ENCODE measurements at regions not wholly inside any gene's neighbourhood (a gene's known extent, or its start where the extent isn't known, plus 50 kb on each side); places are given as distances from the start of the nearest gene placed in this dataset.
A peak's percentile ranks its signal among the peaks of the same experiment; 100 is the strongest.

DNA sequence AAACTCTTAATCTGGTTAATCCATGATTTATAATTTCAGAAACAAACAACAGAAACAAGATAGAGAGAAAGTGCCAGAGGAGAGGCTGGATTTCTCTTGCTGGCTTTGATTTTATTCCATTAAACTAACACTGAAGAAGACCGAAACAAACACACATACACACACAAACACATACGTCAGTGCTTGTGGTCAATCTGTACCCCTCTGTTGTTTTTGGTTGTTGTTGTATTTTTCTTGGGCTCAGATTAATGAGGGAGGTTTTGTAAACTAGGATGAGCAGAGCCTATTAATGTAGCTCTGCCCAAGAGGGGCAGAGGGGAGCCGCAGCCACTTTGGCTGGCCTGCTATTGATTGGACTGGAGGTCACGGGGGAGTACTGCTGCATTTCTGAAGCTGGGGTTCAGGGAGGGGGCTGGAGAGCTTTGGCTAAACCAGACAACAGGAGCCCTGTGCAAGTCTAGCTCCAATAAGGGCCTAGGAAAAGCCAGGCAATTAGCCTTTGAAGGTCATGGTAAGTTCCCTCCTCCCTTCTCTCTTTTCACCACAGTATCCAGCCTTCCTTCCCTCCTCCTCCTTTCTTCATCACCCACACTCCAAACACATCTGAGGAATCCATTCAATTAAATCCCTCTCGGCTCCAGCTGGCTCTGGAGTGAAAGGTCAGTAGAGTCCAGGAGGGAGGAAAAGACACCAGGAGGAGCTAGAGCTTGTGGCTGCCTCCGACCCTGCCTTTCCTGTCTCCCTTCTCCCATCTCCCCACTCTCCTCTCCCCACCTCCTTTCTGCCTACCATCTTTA, 344.1 kb upstream of the LMO3 start:
- no peak for DNase-seq

GRCh38 chr12:16949371-16949770, 343.4 kb upstream of the LMO3 start:
- peak in 1 of 2 experiments; percentile 12 for DNase-seq

DNA sequence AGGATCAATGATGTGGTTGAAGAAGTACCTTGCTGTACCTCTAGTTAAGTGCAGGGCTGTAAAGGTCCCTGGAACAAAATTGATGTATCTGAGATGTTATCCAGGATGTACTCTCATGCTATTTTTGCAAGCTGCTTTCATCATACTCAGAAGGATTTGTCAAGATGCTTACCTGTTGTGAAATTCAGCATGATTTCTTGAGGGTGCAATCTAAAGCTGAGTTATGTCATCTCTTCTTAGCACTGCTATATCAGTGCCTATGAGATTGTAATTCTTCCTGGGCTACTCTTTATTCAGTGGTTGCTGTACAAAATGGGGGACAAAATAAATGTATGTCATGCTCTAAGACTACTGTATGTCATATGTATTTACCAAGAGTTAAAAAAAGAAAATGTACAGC, 340.7 kb upstream of the LMO3 start:
- DNase-seq = no peak

- DNase-seq = peak; percentile 53 to 88
Measured at GRCh38 chr12:16939871-16940306, 333.9 kb upstream of the LMO3 start.

- no peak for DNase-seq
Measured at GRCh38 chr12:16927259-16927658, 321.3 kb upstream of the LMO3 start.

DNA sequence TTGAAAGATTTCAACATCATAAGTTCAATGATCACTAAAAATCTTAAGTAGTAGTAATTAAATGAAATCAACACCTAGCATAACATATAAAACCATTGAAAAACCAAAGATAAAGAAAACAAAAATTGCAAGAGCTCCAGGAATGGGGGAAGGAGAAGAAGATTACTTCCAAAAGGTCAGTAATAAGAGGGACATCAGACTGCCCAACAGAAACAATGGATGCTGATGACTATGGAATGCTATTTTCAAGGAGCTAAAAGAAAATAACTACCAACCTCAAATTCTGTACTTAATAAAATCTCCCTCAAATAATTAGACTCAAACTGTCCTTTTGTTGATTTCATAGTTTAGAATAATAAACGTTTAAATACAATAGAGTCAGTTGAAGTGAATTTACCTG, 314.5 kb upstream of the LMO3 start:
- DNase-seq = no peak

DNA sequence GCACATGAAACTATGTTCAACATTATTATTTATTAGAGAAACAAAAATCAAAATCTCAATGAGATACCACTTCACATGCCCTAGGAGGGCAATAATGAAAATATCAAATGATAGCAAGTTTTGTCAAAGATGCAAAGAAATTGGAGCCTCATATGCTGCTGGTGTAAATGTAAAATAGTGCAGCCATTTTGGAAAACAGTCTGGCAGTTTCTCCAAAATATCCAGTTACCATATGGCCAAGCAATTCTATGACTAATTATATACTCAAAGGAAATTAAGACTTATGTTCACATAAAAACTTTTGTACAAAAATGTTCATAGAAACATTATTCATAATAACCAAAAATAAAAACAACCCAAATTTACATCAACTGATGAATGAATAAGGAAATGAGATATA, 313.6 kb upstream of the LMO3 start:
- no peak for DNase-seq

DNA sequence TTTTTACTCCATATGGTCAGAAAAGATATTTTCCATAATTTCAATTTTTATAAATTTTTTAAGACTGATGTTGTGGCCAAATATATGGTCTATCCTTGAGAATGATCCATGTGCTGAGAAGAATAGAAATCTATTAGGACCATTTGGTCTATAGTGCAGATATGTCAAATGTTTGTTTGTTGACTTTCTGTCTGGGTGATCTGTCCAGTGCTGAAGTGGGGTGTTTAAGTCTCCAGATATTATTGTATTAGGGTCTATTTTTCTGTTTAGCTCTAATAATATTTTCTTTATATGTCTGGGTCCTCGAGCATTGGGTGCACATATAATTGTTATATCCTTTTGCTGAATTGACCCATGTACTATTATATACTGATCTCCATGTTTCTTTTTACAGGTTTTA, 308.9 kb upstream of the LMO3 start:
- DNase-seq = no peak

- DNase-seq = no peak
Measured at GRCh38 chr12:16913832-16914490, 308.0 kb upstream of the LMO3 start.

DNA sequence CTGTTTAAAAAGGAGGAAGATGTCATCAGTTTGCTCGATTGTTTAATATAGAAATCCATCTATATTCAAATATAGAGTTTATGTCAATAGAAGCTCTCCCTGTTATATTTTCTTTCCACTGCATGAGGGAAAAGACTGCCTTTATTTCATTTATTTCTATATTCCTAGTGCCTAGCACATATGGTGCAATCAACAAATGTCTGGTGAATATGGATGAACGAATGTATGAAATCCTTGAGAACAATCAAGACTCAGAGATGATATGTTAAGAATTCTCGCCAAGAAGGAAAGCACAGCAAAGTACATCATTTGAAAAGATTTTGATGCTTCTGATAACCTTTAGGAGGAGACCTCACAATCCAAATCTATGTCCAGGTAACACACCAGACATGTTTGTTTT, 296.0 kb upstream of the LMO3 start:
- DNase-seq = no peak

DNA sequence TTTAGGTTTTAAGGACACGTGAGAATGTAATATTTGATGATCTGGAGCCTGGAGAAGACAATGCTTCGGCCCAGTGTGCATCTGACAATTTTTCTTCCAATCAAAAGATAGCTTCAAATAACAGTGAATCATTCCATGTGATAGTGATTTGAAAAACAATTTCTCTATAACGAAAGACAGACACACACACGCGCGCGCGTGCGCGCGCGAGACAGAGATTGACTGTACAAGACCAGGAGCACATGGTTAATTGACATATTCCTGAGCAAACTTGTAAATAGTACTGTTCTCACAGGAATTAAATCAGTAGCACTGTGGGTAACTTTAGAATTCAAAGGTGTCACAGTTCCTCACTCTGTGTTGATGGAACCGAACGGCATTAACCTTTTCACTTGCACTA, 287.5 kb upstream of the LMO3 start:
- DNase-seq = no peak

- DNase-seq = no peak
Measured at GRCh38 chr12:16891673-16892072, 285.7 kb upstream of the LMO3 start.

GRCh38 chr12:16884819-16885218, 278.9 kb upstream of the LMO3 start:
- no peak for DNase-seq

- no peak for DNase-seq
Measured at GRCh38 chr12:16884056-16884455, 278.1 kb upstream of the LMO3 start.

DNA sequence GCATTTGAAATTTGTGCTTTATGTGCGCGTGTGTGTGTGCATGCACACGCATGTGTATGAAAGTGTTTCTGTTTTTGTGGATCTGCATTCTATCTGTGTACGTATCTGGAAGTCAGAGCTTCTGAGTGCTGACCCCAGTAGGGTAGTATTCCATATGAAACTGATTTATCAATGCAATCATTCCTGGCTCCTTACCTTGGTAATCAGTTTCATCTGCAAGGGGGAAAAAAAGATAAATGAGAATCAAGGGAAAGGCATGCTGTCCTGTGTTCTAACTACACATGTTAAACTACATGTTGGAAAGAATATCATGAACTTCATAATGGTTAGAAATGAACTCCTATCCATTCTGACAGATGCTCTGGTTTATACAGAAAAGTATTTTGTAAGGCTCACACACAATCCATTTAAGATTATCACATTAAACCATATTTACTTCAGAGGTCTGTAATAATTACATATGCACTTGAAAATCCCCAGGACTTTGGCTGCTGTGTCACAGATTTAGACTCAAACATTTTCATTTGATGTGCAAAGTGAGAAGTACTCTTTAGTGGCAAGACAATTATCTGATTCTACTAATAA, 276.1 kb upstream of the LMO3 start:
- DNase-seq = no peak

DNA sequence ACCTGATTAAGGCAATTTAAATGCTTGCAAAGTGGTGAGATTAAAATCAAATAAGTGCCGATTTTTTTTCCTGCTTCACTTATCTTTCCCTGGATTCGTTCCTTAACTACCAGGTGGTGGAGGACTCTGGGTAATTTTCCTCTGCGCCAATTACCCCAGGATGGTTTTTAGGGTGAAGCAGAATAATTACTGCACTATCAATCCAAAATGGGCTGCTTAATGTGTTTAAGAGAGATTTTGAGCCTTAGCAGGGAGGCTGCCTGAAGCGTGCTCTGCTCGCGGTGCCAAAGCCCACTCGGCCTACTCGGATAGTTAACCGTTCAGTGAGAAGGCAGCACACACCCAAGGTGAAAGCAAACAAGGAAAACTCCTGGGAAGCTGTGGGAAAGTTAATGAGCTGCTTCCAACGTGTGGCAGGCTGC, 274.9 kb upstream of the LMO3 start:
- DNase-seq = peak; percentile 66 to 89

DNA sequence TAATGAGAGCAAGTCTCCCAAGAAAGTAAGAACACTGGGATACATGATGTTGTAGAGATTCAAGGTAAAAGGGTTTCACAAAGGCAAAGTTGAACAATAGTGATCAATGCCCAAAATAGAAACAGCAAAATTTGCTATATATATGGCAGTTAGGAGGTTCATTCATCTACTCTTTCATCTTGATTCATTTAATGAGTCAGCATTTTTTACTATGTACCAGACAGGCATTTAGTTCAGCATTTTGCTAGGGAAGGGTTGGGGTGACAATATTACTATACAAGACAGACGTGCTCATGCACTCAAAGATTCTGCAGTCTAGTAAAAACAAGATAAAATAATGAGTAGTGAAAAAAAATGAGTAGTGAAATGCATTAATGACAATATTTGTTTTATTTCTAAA, 264.9 kb upstream of the LMO3 start:
- no peak for DNase-seq

GRCh38 chr12:16863742-16864141, 257.8 kb upstream of the LMO3 start:
- no peak for DNase-seq

- no peak for DNase-seq
Measured at GRCh38 chr12:16857456-16857923, 251.5 kb upstream of the LMO3 start.

DNA sequence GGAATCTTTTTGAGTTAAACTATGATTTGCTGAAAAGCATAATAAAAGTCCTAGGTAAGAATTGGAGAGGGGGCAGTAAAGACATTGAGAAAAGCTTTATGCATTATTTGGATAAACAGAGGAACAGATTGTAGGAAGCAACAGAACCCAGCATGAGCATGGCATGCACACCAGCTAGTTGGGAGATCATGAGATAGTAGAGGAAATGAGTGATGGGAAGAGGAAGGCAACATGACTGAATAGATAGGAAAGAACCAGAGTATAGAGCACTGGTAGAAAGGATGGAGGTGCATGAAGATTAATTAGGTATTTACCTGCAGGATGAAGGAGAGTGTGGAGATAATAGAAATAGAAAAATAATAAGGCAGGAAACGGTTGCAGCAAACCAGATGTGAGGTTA, 248.5 kb upstream of the LMO3 start:
- DNase-seq = no peak

DNA sequence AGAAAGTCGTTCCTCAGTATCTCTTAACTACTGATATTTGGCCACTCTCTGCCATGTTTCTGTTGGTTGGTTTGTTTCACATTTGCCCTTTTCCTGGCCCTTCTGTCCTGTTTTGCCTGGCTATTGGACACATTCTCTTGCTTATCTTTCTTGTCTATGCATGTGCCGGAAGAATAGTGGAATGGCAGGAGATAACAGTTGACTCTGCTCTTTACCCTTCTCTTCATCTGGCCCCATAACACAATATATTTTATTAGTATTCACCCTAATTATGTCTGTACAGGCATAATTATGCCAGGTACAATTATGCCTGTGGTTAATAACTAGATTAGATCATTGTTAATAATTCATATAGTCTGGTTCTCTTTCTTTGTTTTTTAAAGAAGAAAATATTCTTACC, 243.5 kb upstream of the LMO3 start:
- DNase-seq = no peak

- no peak for DNase-seq
Measured at GRCh38 chr12:16844875-16845274, 238.9 kb upstream of the LMO3 start.

DNA sequence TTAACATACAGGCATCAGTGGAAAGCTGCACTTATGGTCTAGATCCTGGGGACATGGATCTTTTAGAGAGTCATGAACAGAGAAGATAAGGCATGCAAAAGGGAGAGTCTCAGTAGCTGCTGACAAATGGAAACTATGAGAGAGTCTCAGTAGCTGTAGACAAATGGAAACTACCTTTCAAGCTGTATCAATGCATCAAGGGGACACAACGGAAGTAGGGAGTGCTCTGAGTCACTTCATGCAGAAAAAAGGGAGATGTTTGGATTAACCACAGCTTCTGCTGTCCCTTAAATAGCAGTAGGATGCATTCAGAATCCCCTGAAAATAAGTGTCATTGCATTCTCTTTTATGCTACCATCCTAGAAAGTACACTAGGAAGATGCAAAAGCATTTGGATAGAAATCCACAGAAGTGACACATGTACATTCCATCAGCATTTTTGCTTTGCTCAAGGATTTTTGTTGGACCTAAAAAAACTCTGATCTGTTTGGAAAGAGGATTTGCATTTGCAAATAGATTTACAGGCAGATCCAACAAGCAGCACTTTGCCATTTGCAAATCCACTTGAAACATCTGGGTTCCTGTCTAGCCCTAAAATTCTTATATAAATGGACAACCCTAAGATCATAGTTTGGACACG, 227.5 kb upstream of the LMO3 start:
- peak; percentile 11 to 45 for DNase-seq

DNA sequence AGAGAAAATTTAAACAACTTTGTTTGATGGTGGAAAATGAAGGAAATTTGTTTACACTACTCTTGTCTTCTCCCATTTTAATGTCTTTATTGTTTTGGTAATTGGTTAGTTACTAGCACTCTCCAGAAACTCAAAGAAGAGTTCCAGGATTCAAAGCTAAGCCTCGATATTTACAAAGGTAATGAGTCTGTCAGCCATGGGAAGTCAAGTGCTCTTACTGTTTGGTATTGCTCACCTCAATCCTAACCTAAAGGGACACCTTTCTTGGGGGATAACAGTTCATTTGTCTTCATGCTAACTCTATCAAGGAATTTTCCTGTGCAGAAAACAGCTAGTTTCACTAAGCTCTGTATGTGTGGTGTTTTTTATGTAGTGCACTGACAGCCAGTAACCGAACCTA, 222.9 kb upstream of the LMO3 start:
- DNase-seq = no peak

Measured in NCI-H526 (cell line).